HL-60 (cell line): ENCODE measurements at regions not wholly inside any gene's neighbourhood (a gene's known extent, or its start where the extent isn't known, plus 50 kb on each side); places are given as distances from the start of the nearest gene placed in this dataset.

Experiments
- DNase-seq, 2 experiments: peaks; one replicate each; pipeline ENCODE4 v3.0.0-alpha.2; 2010 to 2020; ENCODE audit warnings: low read depth in 1 of 2, low spot score in 1 of 2
- H3K27ac ChIP-seq: fragments of 250-450 bp; sonication (Bioruptor Pico); replicated peaks from 2 replicates; pipeline ENCODE4 v1.5.1; 2020; ENCODE audit warnings: mild to moderate bottlenecking, moderate library complexity
- H3K27me3 ChIP-seq: fragments of 250-450 bp; sonication (Bioruptor Pico); 2 replicates; pipeline ENCODE4 v1.5.1; 2021; ENCODE audit warnings: mild to moderate bottlenecking, moderate library complexity; ENCODE audit not compliant: insufficient read depth, poor library complexity, severe bottlenecking
- H3K4me3 ChIP-seq: replicated peaks from 2 replicates; pipeline ENCODE4 v1.5.1; 2011; ENCODE audit warnings: mild to moderate bottlenecking, control low read depth, low read length; ENCODE audit not compliant: insufficient read depth
- CTCF ChIP-seq: IDR thresholded peaks from one replicate; pipeline ENCODE4 v1.5.1; 2011; ENCODE audit warnings: low read length, control low read depth, inconsistent platforms; ENCODE audit not compliant: insufficient read depth
- GABPA ChIP-seq: IDR thresholded peaks from 2 replicates; pipeline ENCODE4 v1.6.1; 2012; ENCODE audit warnings: low read depth
- POLR2AphosphoS5 ChIP-seq: IDR thresholded peaks from 2 replicates; pipeline ENCODE4 v1.6.1; 2012; ENCODE audit warnings: low read depth
- REST ChIP-seq: IDR thresholded peaks from 2 replicates; pipeline ENCODE4 v1.6.1; 2012; ENCODE audit warnings: low read depth; ENCODE audit not compliant: insufficient replicate concordance
- SPI1 ChIP-seq: IDR thresholded peaks from 2 replicates; pipeline ENCODE4 v1.6.1; 2012; ENCODE audit warnings: low read depth, mild to moderate bottlenecking, borderline replicate concordance

GRCh38 chr5:167453246-167454030 lies 838.0 kb upstream of the WWC1 start:
- TF ChIP-seq POLR2AphosphoS5 = no peak
- DNase-seq = no peak
- no peak overlapping the region for H3K4me3 ChIP-seq
- H3K27me3 ChIP-seq = no peaks in the 10 kb centered on the region
- H3K27ac ChIP-seq = no peak overlapping the region

- Histone ChIP-seq H3K4me3 (no peak overlapping the region), H3K27me3 (no peaks in the 10 kb centered on the region), H3K27ac (no peak overlapping the region)
- TF ChIP-seq REST = no peak
- TF ChIP-seq GABPA = no peak
- TF ChIP-seq SPI1 = no peak
- no peak for TF ChIP-seq POLR2AphosphoS5
- TF ChIP-seq CTCF = no peak
- DNase-seq = no peak
Observed at GRCh38 chr5:167458412-167458811, 833.0 kb upstream of the WWC1 start.

- Histone ChIP-seq H3K27me3 (no peaks in the 10 kb centered on the region), H3K27ac (no peak overlapping the region), H3K4me3 (no peak overlapping the region)
- no peak for TF ChIP-seq CTCF
- TF ChIP-seq SPI1 = no peak
- TF ChIP-seq GABPA = no peak
- no peak for TF ChIP-seq POLR2AphosphoS5
- TF ChIP-seq REST = no peak
- no peak for DNase-seq
Observed at GRCh38 chr5:167460449-167461020, 830.9 kb upstream of the WWC1 start.

GRCh38 chr5:167463939-167464338 lies 827.5 kb upstream of the WWC1 start:
- H3K4me3 ChIP-seq = no peak overlapping the region
- TF ChIP-seq REST = no peak
- TF ChIP-seq POLR2AphosphoS5 = no peak
- no peak for TF ChIP-seq CTCF
- TF ChIP-seq SPI1 = no peak
- no peak for TF ChIP-seq GABPA
- no peak overlapping the region for H3K27ac ChIP-seq
- no peak for DNase-seq
- no peaks in the 10 kb centered on the region for H3K27me3 ChIP-seq
